Amniotic stem cell (primary cell): ENCODE measurements at regions not wholly inside any gene's neighbourhood (a gene's known extent, or its start where the extent isn't known, plus 50 kb on each side); places are given as distances from the start of the nearest gene placed in this dataset.
"Not testable (repeated sequence)": the region's sequence is repeated elsewhere in the genome, so short reads cannot be mapped to it uniquely, and the experiment has no call there.

ENCODE experiments used
- DNase-seq: peaks from one replicate; lab custom pipeline; 2025; lab: John Stamatoyannopoulos, UW

GRCh38 chr7:92973293-92973731, 136.9 kb upstream of the CDK6 start:
- DNase-seq: no peak

GRCh38 chr7:92972441-92972840, 136.1 kb upstream of the CDK6 start:
- no peak for DNase-seq

- no peak for DNase-seq
These were observed 132.7 kb upstream of the CDK6 start for GRCh38 chr7:92969061-92969460.

GRCh38 chr7:92968502-92968901, 132.1 kb upstream of the CDK6 start:
- no peak for DNase-seq

- no peak for DNase-seq
These were observed 130.9 kb upstream of the CDK6 start for GRCh38 chr7:92967238-92967637.

GRCh38 chr7:92964141-92964540, 127.8 kb upstream of the CDK6 start:
- no peak for DNase-seq

- no peak for DNase-seq
These were observed 127.2 kb upstream of the CDK6 start for GRCh38 chr7:92963566-92963965.

GRCh38 chr7:92961961-92962360, 125.6 kb upstream of the CDK6 start:
- no peak for DNase-seq

GRCh38 chr7:92956575-92956974, 120.2 kb upstream of the CDK6 start:
- DNase-seq: no peak

- no peak for DNase-seq
These were observed 118.7 kb upstream of the CDK6 start for GRCh38 chr7:92955081-92955480.

- DNase-seq: no peak
These were observed 117.3 kb upstream of the CDK6 start for GRCh38 chr7:92953657-92954056.

GRCh38 chr7:92949748-92950147, 113.4 kb upstream of the CDK6 start:
- DNase-seq: no peak

- DNase-seq: no peak
These were observed 109.5 kb upstream of the CDK6 start for GRCh38 chr7:92945840-92946239.

- no peak for DNase-seq
These were observed 108.3 kb upstream of the CDK6 start for GRCh38 chr7:92944633-92945032.

GRCh38 chr7:92942706-92943105, 106.3 kb upstream of the CDK6 start:
- not testable (repeated sequence) for DNase-seq

GRCh38 chr7:92939666-92940360, 103.4 kb upstream of the CDK6 start:
- DNase-seq: no peak

- DNase-seq: no peak
These were observed 97.7 kb upstream of the CDK6 start for GRCh38 chr7:92934096-92934495.

GRCh38 chr7:92932450-92932849, 96.1 kb upstream of the CDK6 start:
- DNase-seq: no peak

GRCh38 chr7:92930404-92930803, 94.0 kb upstream of the CDK6 start:
- no peak for DNase-seq

GRCh38 chr7:92926697-92927044, 90.3 kb upstream of the CDK6 start:
- no peak for DNase-seq

- DNase-seq: no peak
These were observed 89.7 kb upstream of the CDK6 start for GRCh38 chr7:92925876-92926696.

GRCh38 chr7:92924800-92925199, 88.4 kb upstream of the CDK6 start:
- DNase-seq: no peak

GRCh38 chr7:92917230-92917629, 80.9 kb upstream of the CDK6 start:
- no peak for DNase-seq
